Calu3 (cell line): ENCODE measurements at regions not wholly inside any gene's neighbourhood (a gene's known extent, or its start where the extent isn't known, plus 50 kb on each side); places are given as distances from the start of the nearest gene placed in this dataset.

Source experiments
- BruUV-seq: library from RNA; stranded (reverse); fragments of 400-500 nt; replicated peaks from 2 replicates; lab custom pipeline; 2021; lab: Mats Ljungman, UMichigan
- CTCF ChIA-PET: fragments of 300-600 bp; sonication (Branson Sonifier 250); formaldehyde crosslinking; loops from one replicate; lab custom pipeline; 2022; ENCODE audit warnings: antibody characterized with exemption; lab: Charles Lee
- DNase-seq: peaks from one replicate; pipeline ENCODE4 v3.0.0; 2022
- H3K27ac Mint-ChIP-seq: one replicate; pipeline ENCODE4 v1.8.0; 2022; ENCODE audit warnings: mixed read lengths; ENCODE audit not compliant: unreplicated experiment
- H3K27me3 Mint-ChIP-seq: one replicate; pipeline ENCODE4 v1.8.0; 2022; ENCODE audit warnings: mixed read lengths; ENCODE audit not compliant: unreplicated experiment
- H3K36me3 Mint-ChIP-seq: one replicate; pipeline ENCODE4 v1.8.0; 2022; ENCODE audit warnings: mild to moderate bottlenecking, moderate library complexity, mixed read lengths; ENCODE audit not compliant: insufficient read depth, unreplicated experiment
- H3K4me1 Mint-ChIP-seq: one replicate; pipeline ENCODE4 v1.8.0; 2022; ENCODE audit warnings: mild to moderate bottlenecking, low read depth, mixed read lengths; ENCODE audit not compliant: unreplicated experiment
- H3K4me3 Mint-ChIP-seq: one replicate; pipeline ENCODE4 v1.8.0; 2022; ENCODE audit warnings: mild to moderate bottlenecking, low read depth, moderate library complexity, mixed read lengths; ENCODE audit not compliant: unreplicated experiment
- H3K9me3 Mint-ChIP-seq: one replicate; pipeline ENCODE4 v1.8.0; 2022; ENCODE audit warnings: low read depth, mixed read lengths; ENCODE audit not compliant: unreplicated experiment
- CTCF ChIP-seq: fragments of 200-600 bp; IDR thresholded peaks from one replicate; pipeline ENCODE4 v1.8.0; 2022; ENCODE audit warnings: antibody characterized with exemption; ENCODE audit not compliant: unreplicated experiment
- intact Hi-C: fragments of 100-400 bp; cut with micrococcal nuclease; formaldehyde crosslinking; loops from one replicate; pipeline ENCODE4 v1.10.0; 2022; ENCODE audit not compliant: unreplicated experiment

GRCh38 chr15:70523616-70524015, 239.7 kb downstream of the UACA start:
- intact Hi-C loops: no loop called here
- CTCF ChIA-PET: interaction anchor here (0.6 kb wide), 1 partner anchor 20 kb away, joined by 3 read pairs; no protein-coding TSS in a partner anchor
- H3K27me3 Mint-ChIP-seq: peaks cover 12% of the 10 kb centered on the region
- BruUV-seq: no TSS peak
- no peaks in the 10 kb centered on the region for H3K9me3 Mint-ChIP-seq
- TF ChIP-seq CTCF: no peak
- H3K36me3 Mint-ChIP-seq: no peaks in the 10 kb centered on the region
- H3K4me3 Mint-ChIP-seq: no peak overlapping the region
- DNase-seq: no peak
- peaks cover 31% of the 10 kb centered on the region for H3K4me1 Mint-ChIP-seq
- no peak overlapping the region for H3K27ac Mint-ChIP-seq

GRCh38 chr15:70523192-70523591, 240.2 kb downstream of the UACA start:
- peaks cover 27% of the 10 kb centered on the region for H3K4me1 Mint-ChIP-seq
- intact Hi-C loops: no loop called here

GRCh38 chr15:70522323-70522966, 240.9 kb downstream of the UACA start:
- TF ChIP-seq CTCF: no peak
- H3K27me3 Mint-ChIP-seq: peaks cover 12% of the 10 kb centered on the region
- H3K36me3 Mint-ChIP-seq: no peaks in the 10 kb centered on the region
- intact Hi-C loops: no loop called here
- no TSS peak for BruUV-seq
- DNase-seq: no peak
- H3K4me1 Mint-ChIP-seq: peaks cover 25% of the 10 kb centered on the region
- no peak overlapping the region for H3K27ac Mint-ChIP-seq
- H3K9me3 Mint-ChIP-seq: no peaks in the 10 kb centered on the region
- CTCF ChIA-PET: no interaction called here
- no peak overlapping the region for H3K4me3 Mint-ChIP-seq

More at GRCh38 chr15:70523192-70523591, 240.2 kb downstream of the UACA start:
- Mint-ChIP-seq H3K36me3 (no peaks in the 10 kb centered on the region), H3K27ac (no peak overlapping the region), H3K27me3 (peaks cover 12% of the 10 kb centered on the region), H3K4me3 (no peak overlapping the region), H3K9me3 (no peaks in the 10 kb centered on the region)
- no TSS peak for BruUV-seq
- no peak for DNase-seq
- CTCF ChIA-PET: interaction anchor here (0.6 kb wide), 1 partner anchor 20 kb away, joined by 3 read pairs; no protein-coding TSS in a partner anchor
- no peak for TF ChIP-seq CTCF

- Mint-ChIP-seq H3K27ac (no peak overlapping the region), H3K36me3 (no peaks in the 10 kb centered on the region), H3K9me3 (no peaks in the 10 kb centered on the region), H3K4me3 (no peak overlapping the region), H3K4me1 (peaks cover 29% of the 10 kb centered on the region), H3K27me3 (peaks cover 12% of the 10 kb centered on the region)
- CTCF ChIA-PET: no interaction called here
- no peak for DNase-seq
- intact Hi-C loops: no loop called here
- BruUV-seq: no TSS peak
- TF ChIP-seq CTCF: no peak
Observed at GRCh38 chr15:70521576-70522322, 241.6 kb downstream of the UACA start.
